ENCODE measurements at regions not wholly inside any gene's neighbourhood (a gene's known extent, or its start where the extent isn't known, plus 50 kb on each side); places are given as distances from the start of the nearest gene placed in this dataset.

DNA sequence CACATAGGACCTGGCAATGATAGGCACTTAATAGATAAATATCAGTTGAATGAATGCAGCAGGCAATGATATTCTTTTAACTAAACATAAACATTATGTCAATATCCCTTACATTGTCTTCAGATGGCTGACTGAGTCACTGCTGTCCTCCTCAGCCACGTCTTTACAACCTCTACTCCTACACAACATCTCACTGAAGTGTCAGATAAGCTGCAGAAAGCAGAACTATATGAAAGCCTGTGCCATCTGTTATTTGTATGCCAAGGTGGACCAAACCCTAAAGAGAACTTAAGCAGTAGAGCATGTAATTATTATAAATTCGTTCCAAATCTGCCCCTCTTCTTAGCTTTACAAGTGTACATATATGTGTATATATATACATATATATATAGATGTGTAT is 271.2 kb downstream of the RASEF start:
- TF ChIP-seq, protein P1, sequence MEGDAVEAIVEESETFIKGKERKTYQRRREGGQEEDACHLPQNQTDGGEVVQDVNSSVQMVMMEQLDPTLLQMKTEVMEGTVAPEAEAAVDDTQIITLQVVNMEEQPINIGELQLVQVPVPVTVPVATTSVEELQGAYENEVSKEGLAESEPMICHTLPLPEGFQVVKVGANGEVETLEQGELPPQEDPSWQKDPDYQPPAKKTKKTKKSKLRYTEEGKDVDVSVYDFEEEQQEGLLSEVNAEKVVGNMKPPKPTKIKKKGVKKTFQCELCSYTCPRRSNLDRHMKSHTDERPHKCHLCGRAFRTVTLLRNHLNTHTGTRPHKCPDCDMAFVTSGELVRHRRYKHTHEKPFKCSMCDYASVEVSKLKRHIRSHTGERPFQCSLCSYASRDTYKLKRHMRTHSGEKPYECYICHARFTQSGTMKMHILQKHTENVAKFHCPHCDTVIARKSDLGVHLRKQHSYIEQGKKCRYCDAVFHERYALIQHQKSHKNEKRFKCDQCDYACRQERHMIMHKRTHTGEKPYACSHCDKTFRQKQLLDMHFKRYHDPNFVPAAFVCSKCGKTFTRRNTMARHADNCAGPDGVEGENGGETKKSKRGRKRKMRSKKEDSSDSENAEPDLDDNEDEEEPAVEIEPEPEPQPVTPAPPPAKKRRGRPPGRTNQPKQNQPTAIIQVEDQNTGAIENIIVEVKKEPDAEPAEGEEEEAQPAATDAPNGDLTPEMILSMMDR (IDR thresholded peaks at IDR 0.05; ENCODE audit: low read depth, low read length, poor library complexity, severe bottlenecking) = no peak
- TF ChIP-seq EZH2phosphoT487 (IDR thresholded peaks at IDR 0.05; ENCODE audit: borderline replicate concordance, low read length) = no peak

Measured in DOHH2 (cell line).